Spleen (tissue), 11 donors: ENCODE measurements at regions not wholly inside any gene's neighbourhood (a gene's known extent, or its start where the extent isn't known, plus 50 kb on each side); places are given as distances from the start of the nearest gene placed in this dataset.

Source experiments
- DNase-seq: peaks from one replicate; pipeline ENCODE4 v3.0.0-alpha.2; 2020
- H3K27ac ChIP-seq, 8 donors: fragments of 200-600 bp; sonication (generic) in 7 of 8; 1 replicate in 4 of 8; 2 replicates in 4 of 8; pipeline versions ENCODE4 v1.5.0 to v1.8.0; 2016 to 2021; ENCODE audit warnings: inconsistent platforms in 4 of 8, mild to moderate bottlenecking in 4 of 8, moderate library complexity in 1 of 8
- H3K27me3 ChIP-seq, 7 donors: fragments of 200-600 bp; sonication (generic) in 6 of 7; replicated peaks in 1 of 7; 1 replicate in 4 of 7; 2 replicates in 3 of 7; pipeline versions ENCODE4 v1.5.0 to v1.8.0; 2016 to 2021; ENCODE audit warnings: inconsistent platforms in 3 of 7, mild to moderate bottlenecking in 1 of 7
- H3K36me3 ChIP-seq, 6 donors: fragments of 200-600 bp; sonication (generic) in 5 of 6; 1 replicate in 4 of 6; 2 replicates in 2 of 6; pipeline versions ENCODE4 v1.5.0 to v1.8.0; 2016 to 2021; ENCODE audit warnings: inconsistent platforms in 2 of 6
- H3K4me1 ChIP-seq, 6 donors: fragments of 200-600 bp; sonication (generic) in 5 of 6; 1 replicate in 3 of 6; 2 replicates in 3 of 6; pipeline versions ENCODE4 v1.5.0 to v1.8.0; 2016 to 2021; ENCODE audit warnings: inconsistent platforms in 3 of 6
- H3K4me3 ChIP-seq, 8 donors: fragments of 200-600 bp; sonication (generic) in 7 of 8; 1 replicate in 4 of 8; 2 replicates in 4 of 8; pipeline versions ENCODE4 v1.5.0 to v1.8.0; 2016 to 2021; ENCODE audit warnings: inconsistent platforms in 4 of 8, mild to moderate bottlenecking in 4 of 8, moderate library complexity in 2 of 8
- H3K9me3 ChIP-seq, 8 donors: fragments of 200-600 bp; sonication (generic) in 7 of 8; 1 replicate in 4 of 8; 2 replicates in 4 of 8; pipeline versions ENCODE4 v1.5.0 to v1.8.0; 2016 to 2021; ENCODE audit warnings: inconsistent platforms in 4 of 8
- POLR2A ChIP-seq, 3 donors: fragments of 450-650 bp; IDR thresholded peaks; one replicate each; pipeline ENCODE4 v1.5.1; 2017; ENCODE audit warnings: antibody characterized with exemption in 3 of 3, mild to moderate bottlenecking in 1 of 3
- POLR2AphosphoS5 ChIP-seq, 3 donors: sonication (generic); formaldehyde crosslinking; IDR thresholded peaks; one replicate each; pipeline ENCODE4 v1.5.1; 2017; ENCODE audit warnings: antibody characterized with exemption in 3 of 3
- WGBS, 5 donors: extraction: QIAGEN DNeasy Blood & Tissue Kit in 3 of 5; methylation state at CpG; one replicate each; pipeline versions ENCODE4 v1.1.5 to v1.1.7; 2013 to 2018; 5-methylcytosine and 5-hydroxymethylcytosine counted together
- intact Hi-C: fragments of 100-400 bp; cut with DNase I; formaldehyde crosslinking; loops from one replicate; pipeline ENCODE4 v1.15.0; 2023; ENCODE audit warnings: low total_unique reads
- TF ChIP-seq, protein P1 (sequence below), 11 experiments: fragments of 200-600 bp in 7 of 11; fragments of 450-650 bp in 4 of 11; sonication (generic) in 4 of 11; IDR thresholded peaks in 8 of 11; conservative IDR thresholded peaks in 3 of 11; 1 replicate in 7 of 11; 2 replicates in 4 of 11; pipeline versions ENCODE4 v1.4.0 to v1.8.0; 2016 to 2021; ENCODE audit warnings: antibody characterized with exemption in 11 of 11, inconsistent platforms in 4 of 11, mild to moderate bottlenecking in 1 of 11
- donor health status: healthy with polysubstance abuse.
- donor health status: DM: no; HTN: no; CAD: no; lungs with moderate emphysema.
- donor health status: DM: no; HTN: no; CAD: no.
- donor health status: Bipolar disorder and iron deficiency.
- donor health status: healthy.
- donor health status: DM: no; HTN: no; CAD: no.
- donor health status: DM: yes; HTN: yes; CAD: no.

DNA sequence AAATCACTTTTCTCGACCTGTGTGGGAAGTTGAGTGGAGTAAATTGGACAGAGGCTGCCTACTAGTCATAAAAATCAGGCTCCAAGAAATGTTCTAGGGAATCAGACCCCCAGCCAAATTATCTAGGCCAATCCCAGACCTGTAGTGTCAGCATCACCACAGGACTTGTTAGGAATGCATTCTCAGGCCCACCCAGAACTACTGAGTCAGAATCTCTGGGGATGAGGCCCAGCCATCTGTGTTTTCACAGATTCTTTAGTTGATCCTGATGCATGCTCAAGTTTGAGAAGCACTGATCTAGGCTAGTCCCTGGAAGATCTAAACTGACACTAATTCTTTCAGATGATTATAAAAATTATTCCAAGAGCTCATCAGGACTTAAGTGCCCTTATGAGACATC lies 434.0 kb upstream of the MEIS1 start:
- no peaks in the 10 kb centered on the region for H3K27me3 ChIP-seq
- H3K4me3 ChIP-seq: no peak overlapping the region
- intact Hi-C loops: no loop called here
- 62 to 92% (median 69%) methylated on average over 1 of the region's 1 CpG for whole genome bisulfite sequencing, 5 donors
- H3K9me3 ChIP-seq: no peaks in the 10 kb centered on the region
- no peak overlapping the region for H3K27ac ChIP-seq
- no peaks in the 10 kb centered on the region for H3K36me3 ChIP-seq
- no peak for DNase-seq
- no peaks in the 10 kb centered on the region for H3K4me1 ChIP-seq
- TF ChIP-seq POLR2AphosphoS5 (IDR thresholded peaks at IDR 0.05) (no peak), POLR2A (IDR thresholded peaks at IDR 0.05) (no peak)
- TF ChIP-seq, protein P1, sequence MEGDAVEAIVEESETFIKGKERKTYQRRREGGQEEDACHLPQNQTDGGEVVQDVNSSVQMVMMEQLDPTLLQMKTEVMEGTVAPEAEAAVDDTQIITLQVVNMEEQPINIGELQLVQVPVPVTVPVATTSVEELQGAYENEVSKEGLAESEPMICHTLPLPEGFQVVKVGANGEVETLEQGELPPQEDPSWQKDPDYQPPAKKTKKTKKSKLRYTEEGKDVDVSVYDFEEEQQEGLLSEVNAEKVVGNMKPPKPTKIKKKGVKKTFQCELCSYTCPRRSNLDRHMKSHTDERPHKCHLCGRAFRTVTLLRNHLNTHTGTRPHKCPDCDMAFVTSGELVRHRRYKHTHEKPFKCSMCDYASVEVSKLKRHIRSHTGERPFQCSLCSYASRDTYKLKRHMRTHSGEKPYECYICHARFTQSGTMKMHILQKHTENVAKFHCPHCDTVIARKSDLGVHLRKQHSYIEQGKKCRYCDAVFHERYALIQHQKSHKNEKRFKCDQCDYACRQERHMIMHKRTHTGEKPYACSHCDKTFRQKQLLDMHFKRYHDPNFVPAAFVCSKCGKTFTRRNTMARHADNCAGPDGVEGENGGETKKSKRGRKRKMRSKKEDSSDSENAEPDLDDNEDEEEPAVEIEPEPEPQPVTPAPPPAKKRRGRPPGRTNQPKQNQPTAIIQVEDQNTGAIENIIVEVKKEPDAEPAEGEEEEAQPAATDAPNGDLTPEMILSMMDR (IDR thresholded peaks at IDR 0.05 in 8 of 11, conservative IDR thresholded peaks at IDR 0.05 in 3 of 11): no peak

DNA sequence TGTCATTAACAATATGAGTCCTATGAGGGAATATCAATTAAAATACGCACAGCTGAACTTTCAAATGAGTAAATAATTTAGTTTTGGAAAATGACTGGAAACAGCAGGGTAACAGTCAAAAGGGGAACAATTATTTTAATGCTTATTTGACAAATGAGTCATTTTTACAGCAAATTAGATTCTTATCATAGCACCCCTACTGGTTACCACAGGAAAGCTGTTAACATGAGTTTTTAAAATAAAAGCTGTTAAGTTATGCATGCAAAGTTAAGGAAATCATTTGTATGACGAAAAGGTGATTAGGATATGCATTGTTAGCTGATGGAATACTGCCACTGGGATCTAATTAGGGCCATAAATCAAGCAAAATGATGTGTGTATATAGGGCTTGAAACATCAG lies 435.1 kb upstream of the MEIS1 start:
- TF ChIP-seq POLR2AphosphoS5 (IDR thresholded peaks at IDR 0.05) (no peak), POLR2A (IDR thresholded peaks at IDR 0.05) (no peak)
- TF ChIP-seq, protein P1 (IDR thresholded peaks at IDR 0.05 in 8 of 11, conservative IDR thresholded peaks at IDR 0.05 in 3 of 11): no peak
- H3K27me3 ChIP-seq: no peaks in the 10 kb centered on the region
- no peak for DNase-seq
- no peaks in the 10 kb centered on the region for H3K36me3 ChIP-seq
- H3K4me1 ChIP-seq: no peaks in the 10 kb centered on the region
- WGBS, 5 donors: 9 to 47% (median 31%) methylated on average over 2 of the region's 2 CpGs
- H3K9me3 ChIP-seq: no peaks in the 10 kb centered on the region
- intact Hi-C loops: no loop called here
- no peak overlapping the region for H3K4me3 ChIP-seq
- H3K27ac ChIP-seq: no peak overlapping the region

DNA sequence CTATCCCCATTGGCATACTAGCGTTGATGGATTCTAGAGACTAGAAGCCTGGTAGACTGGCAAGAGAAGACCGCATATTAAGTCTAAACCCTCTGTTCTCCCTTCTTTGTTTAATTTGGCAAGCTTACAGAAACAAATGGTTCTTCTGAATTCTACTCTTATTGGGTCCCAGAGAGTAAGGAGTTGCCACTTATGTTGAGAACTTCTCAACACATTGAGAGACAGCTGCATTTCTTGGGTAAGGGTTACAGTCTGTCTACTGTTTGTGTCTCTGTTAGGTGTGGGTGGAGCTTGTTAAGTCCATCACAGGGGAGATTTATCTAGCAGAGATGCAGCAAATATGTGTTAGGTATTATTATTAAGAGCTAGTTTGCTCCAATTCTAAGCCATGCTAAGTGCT lies 435.8 kb upstream of the MEIS1 start:
- DNase-seq: no peak
- no peaks in the 10 kb centered on the region for H3K36me3 ChIP-seq
- WGBS, 5 donors: 85 to 96% (median 87%) methylated on average over 2 of the region's 2 CpGs
- intact Hi-C loops: no loop called here
- TF ChIP-seq POLR2A (IDR thresholded peaks at IDR 0.05): no peak
- TF ChIP-seq, protein P1 (IDR thresholded peaks at IDR 0.05 in 8 of 11, conservative IDR thresholded peaks at IDR 0.05 in 3 of 11): no peak
- no peak for TF ChIP-seq POLR2AphosphoS5 (IDR thresholded peaks at IDR 0.05)
- H3K4me3 ChIP-seq: no peak overlapping the region
- no peaks in the 10 kb centered on the region for H3K9me3 ChIP-seq
- no peaks in the 10 kb centered on the region for H3K4me1 ChIP-seq
- H3K27me3 ChIP-seq: no peaks in the 10 kb centered on the region
- H3K27ac ChIP-seq: no peak overlapping the region

DNA sequence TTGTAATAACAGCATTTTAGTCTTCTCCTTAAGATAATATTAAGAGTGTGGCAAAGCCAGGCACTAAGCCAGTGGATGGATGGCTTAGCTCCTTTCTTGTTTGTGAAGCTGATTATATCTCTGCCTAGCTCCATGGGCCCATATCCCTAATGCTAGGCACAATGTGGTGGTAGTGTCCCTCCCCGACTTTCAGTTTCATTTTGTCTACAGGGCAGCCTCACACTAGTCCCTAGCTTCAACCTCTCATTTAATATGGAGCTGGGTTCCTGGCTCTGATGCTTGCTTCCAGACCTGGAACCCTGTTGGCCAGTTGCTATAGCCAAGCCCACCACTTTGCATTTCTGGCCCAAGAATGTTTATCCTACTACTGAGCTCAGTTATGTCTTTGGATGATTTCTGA lies 437.0 kb upstream of the MEIS1 start:
- Histone ChIP-seq H3K36me3 (no peaks in the 10 kb centered on the region), H3K27ac (no peak overlapping the region), H3K9me3 (no peaks in the 10 kb centered on the region), H3K27me3 (no peaks in the 10 kb centered on the region), H3K4me3 (no peak overlapping the region), H3K4me1 (no peaks in the 10 kb centered on the region)
- TF ChIP-seq POLR2AphosphoS5 (IDR thresholded peaks at IDR 0.05): no peak
- no peak for TF ChIP-seq POLR2A (IDR thresholded peaks at IDR 0.05)
- TF ChIP-seq, protein P1 (IDR thresholded peaks at IDR 0.05 in 8 of 11, conservative IDR thresholded peaks at IDR 0.05 in 3 of 11): no peak
- DNase-seq: no peak
- intact Hi-C loops: no loop called here
- WGBS, 5 donors: 0 to 100% (median 53%) methylated on average over 1 of the region's 1 CpG
